ENCODE measurements at regions not wholly inside any gene's neighbourhood (a gene's known extent, or its start where the extent isn't known, plus 50 kb on each side); places are given as distances from the start of the nearest gene placed in this dataset.

- DNase-seq (ENCODE audit: low spot score): no peak
- no peak for TF ChIP-seq CTCF (IDR thresholded peaks at IDR 0.05)
- ATAC-seq (ENCODE audit: low FRiP score): no peak
Observed at GRCh38 chr2:35081001-35081621, 1274.5 kb upstream of the CRIM1 start.

GRCh38 chr2:35080231-35080910 is 1275.2 kb upstream of the CRIM1 start:
- no peak for ATAC-seq (ENCODE audit: low FRiP score)
- no peak for TF ChIP-seq CTCF (IDR thresholded peaks at IDR 0.05)
- DNase-seq (ENCODE audit: low spot score): no peak

GRCh38 chr2:35067420-35067819 is 1288.2 kb upstream of the CRIM1 start:
- DNase-seq (ENCODE audit: low spot score) (no peak), ATAC-seq (ENCODE audit: low FRiP score) (no peak)
- no peak for TF ChIP-seq CTCF (IDR thresholded peaks at IDR 0.05)

- no peak for DNase-seq (ENCODE audit: low spot score)
- no peak for ATAC-seq (ENCODE audit: low FRiP score)
Observed at GRCh38 chr2:35063836-35064235, 1291.7 kb upstream of the CRIM1 start.

GRCh38 chr2:35035883-35036282 is 1319.7 kb upstream of the CRIM1 start:
- ATAC-seq (ENCODE audit: low FRiP score) (no peak), DNase-seq (ENCODE audit: low spot score) (no peak)
- TF ChIP-seq CTCF (IDR thresholded peaks at IDR 0.05): no peak

More at GRCh38 chr2:35063836-35064235, 1291.7 kb upstream of the CRIM1 start:
- no peak for TF ChIP-seq CTCF (IDR thresholded peaks at IDR 0.05)

GRCh38 chr2:35033748-35034147 is 1321.8 kb upstream of the CRIM1 start:
- no peak for TF ChIP-seq CTCF (IDR thresholded peaks at IDR 0.05)
- no peak for ATAC-seq (ENCODE audit: low FRiP score)
- no peak for DNase-seq (ENCODE audit: low spot score)

GRCh38 chr2:35023545-35023944 is 1332.0 kb upstream of the CRIM1 start:
- ATAC-seq (ENCODE audit: low FRiP score) (no peak), DNase-seq (ENCODE audit: low spot score) (no peak)
- no peak for TF ChIP-seq CTCF (IDR thresholded peaks at IDR 0.05)

All from omental fat pad (tissue), 3 donors.